Mesothelial cell of epicardium (in vitro differentiated cells): ENCODE measurements at regions not wholly inside any gene's neighbourhood (a gene's known extent, or its start where the extent isn't known, plus 50 kb on each side); places are given as distances from the start of the nearest gene placed in this dataset.

Experiments used
- DNase-seq, 2 experiments: peaks; one replicate each; pipeline ENCODE4 v3.0.0; 2021; ENCODE audit warnings: low spot score in 2 of 2; ENCODE audit not compliant: unreplicated experiment in 2 of 2
- H3K27ac Mint-ChIP-seq: 2 replicates; pipeline ENCODE4 v1.8.0; 2021; ENCODE audit warnings: mixed read lengths
- H3K27me3 Mint-ChIP-seq: 2 replicates; pipeline ENCODE4 v1.8.0; 2021; ENCODE audit warnings: low read depth, mixed read lengths
- H3K36me3 Mint-ChIP-seq: 2 replicates; pipeline ENCODE4 v1.8.0; 2021; ENCODE audit warnings: mixed read lengths
- H3K4me1 Mint-ChIP-seq: 2 replicates; pipeline ENCODE4 v1.8.0; 2021; ENCODE audit warnings: mixed read lengths
- H3K4me3 Mint-ChIP-seq: 2 replicates; pipeline ENCODE4 v1.8.0; 2021; ENCODE audit warnings: mild to moderate bottlenecking, moderate library complexity, mixed read lengths
- H3K9me3 Mint-ChIP-seq: 2 replicates; pipeline ENCODE4 v1.8.0; 2021; ENCODE audit warnings: mixed read lengths
- CTCF ChIP-seq: fragments of 200-600 bp; sonication (generic); IDR thresholded peaks from one replicate; pipeline ENCODE4 v1.5.0; 2021; ENCODE audit warnings: antibody characterized with exemption; ENCODE audit not compliant: unreplicated experiment

- no peak for TF ChIP-seq CTCF
- H3K4me1 Mint-ChIP-seq: peaks cover 19% of the 10 kb centered on the region
- no peaks in the 10 kb centered on the region for H3K27me3 Mint-ChIP-seq
- H3K9me3 Mint-ChIP-seq: no peaks in the 10 kb centered on the region
- no peaks in the 10 kb centered on the region for H3K36me3 Mint-ChIP-seq
- H3K4me3 Mint-ChIP-seq: no peak overlapping the region
- DNase-seq: no peak
- no peak overlapping the region for H3K27ac Mint-ChIP-seq
Observed at GRCh38 chr2:215748446-215748845, 264.9 kb downstream of the MREG start.

DNA sequence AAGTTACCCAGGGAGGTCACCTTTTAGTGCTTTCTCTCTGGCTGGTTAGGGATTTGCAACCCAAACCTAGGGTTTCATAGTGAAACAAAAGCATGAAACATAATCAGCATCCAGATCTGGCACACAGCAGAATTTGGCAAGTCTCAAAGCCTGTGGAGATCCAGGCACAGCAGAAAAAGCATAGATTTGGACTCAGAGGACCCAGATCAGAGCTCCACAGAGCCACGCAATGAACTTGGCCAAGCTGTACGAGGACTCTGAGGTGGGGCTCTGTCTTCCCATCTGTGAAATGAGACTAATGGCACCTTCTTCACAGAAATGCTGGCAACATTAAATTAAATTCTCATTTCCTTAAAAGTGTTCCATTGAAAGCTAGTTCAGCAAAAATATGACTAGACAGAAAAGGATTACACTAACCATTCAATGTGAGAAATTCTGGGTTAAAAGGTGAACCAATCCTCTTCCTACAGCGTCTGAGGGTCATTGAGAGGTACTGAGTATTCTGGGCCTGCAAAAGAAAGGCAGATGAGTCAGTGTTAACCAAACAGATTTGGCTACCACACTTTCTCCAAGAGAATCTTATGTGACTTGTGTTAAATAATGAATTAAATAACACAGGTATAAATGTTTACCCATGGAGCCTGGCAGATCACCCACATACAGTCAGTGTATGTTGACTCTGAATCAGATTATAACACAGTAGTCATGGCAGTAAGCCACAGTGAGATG is 266.3 kb downstream of the MREG start:
- no peaks in the 10 kb centered on the region for H3K27me3 Mint-ChIP-seq
- DNase-seq: no peak
- H3K9me3 Mint-ChIP-seq: peaks cover 10% of the 10 kb centered on the region
- no peak overlapping the region for H3K27ac Mint-ChIP-seq
- H3K4me3 Mint-ChIP-seq: no peak overlapping the region
- no peaks in the 10 kb centered on the region for H3K36me3 Mint-ChIP-seq
- H3K4me1 Mint-ChIP-seq: peaks cover 20% of the 10 kb centered on the region
- TF ChIP-seq CTCF: no peak

DNA sequence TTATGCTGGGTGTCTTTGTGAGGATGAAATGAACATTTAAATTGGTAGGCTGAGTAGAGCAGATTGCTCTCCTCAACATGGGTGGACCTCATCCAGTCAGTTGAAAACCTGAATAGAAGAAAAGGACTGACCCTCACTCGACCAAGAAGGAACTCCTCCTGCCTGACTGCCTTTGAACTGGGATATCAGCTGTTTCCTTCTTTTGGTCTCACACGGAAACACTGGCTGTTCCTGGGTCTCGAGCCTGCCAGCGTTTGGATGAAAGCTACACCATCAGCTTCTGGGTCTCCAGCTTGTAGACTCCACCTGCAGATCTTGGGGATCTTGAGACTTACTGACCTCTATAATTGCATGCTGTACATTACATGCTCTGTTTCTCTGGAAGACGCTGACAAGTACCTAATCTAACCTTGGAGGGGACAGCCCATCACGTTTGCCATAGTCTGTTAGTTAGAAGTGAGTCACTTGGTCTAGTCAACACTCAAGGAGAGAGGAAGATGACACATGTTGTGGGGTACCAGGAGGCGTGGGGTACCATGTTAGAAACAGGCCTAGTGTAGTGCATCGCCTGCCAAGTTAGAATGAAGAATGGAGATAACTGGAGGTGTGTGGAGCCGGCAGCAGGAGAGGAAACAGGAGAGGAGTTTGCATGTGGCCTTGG is 267.0 kb downstream of the MREG start:
- Mint-ChIP-seq H3K27ac (no peak overlapping the region), H3K36me3 (no peaks in the 10 kb centered on the region), H3K27me3 (no peaks in the 10 kb centered on the region), H3K4me1 (peaks cover 18% of the 10 kb centered on the region), H3K9me3 (peaks cover 10% of the 10 kb centered on the region), H3K4me3 (no peak overlapping the region)
- no peak for DNase-seq
- no peak for TF ChIP-seq CTCF

DNA sequence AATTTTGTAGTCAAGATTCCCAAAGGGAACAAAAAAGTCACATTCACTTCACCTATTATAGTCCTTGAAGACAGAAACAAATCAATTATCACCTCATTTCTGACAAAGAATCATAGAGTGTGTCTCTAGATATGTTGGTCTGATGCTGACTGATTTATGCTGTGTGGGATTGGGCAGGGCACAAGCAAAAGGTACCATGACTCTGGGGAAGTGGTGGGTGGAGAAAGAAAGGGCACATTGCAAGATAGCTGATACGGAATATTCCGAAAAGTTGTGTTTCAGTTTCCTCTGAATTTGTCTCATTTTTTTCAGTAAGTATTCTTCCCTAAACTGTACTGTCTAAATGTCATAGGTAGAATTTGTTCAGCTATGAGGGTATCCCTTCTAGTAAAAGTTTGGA is 268.0 kb downstream of the MREG start:
- no peak for TF ChIP-seq CTCF
- no peak overlapping the region for H3K4me3 Mint-ChIP-seq
- DNase-seq: no peak
- H3K9me3 Mint-ChIP-seq: peaks cover 10% of the 10 kb centered on the region
- H3K27me3 Mint-ChIP-seq: no peaks in the 10 kb centered on the region
- no peaks in the 10 kb centered on the region for H3K36me3 Mint-ChIP-seq
- H3K4me1 Mint-ChIP-seq: peaks cover 18% of the 10 kb centered on the region
- H3K27ac Mint-ChIP-seq: no peak overlapping the region

GRCh38 chr2:215744514-215744913 is 268.8 kb downstream of the MREG start:
- Mint-ChIP-seq H3K9me3 (peaks cover 14% of the 10 kb centered on the region), H3K36me3 (no peaks in the 10 kb centered on the region), H3K4me1 (peaks cover 18% of the 10 kb centered on the region), H3K4me3 (no peak overlapping the region), H3K27me3 (no peaks in the 10 kb centered on the region), H3K27ac (no peak overlapping the region)
- no peak for DNase-seq
- no peak for TF ChIP-seq CTCF
